SK-N-DZ (cell line): ENCODE measurements at regions not wholly inside any gene's neighbourhood (a gene's known extent, or its start where the extent isn't known, plus 50 kb on each side); places are given as distances from the start of the nearest gene placed in this dataset.
A peak's percentile ranks its signal among the peaks of the same experiment; 100 is the strongest.

Experiments
- DNase-seq: peaks from one replicate; pipeline ENCODE4 v3.0.0-alpha.2; 2015; ENCODE audit warnings: low spot score

GRCh38 chr1:39085174-39085573 is 59.0 kb downstream of the NDUFS5 start:
- no peak for DNase-seq

GRCh38 chr1:39086386-39086785 is 60.2 kb downstream of the NDUFS5 start:
- no peak for DNase-seq

GRCh38 chr1:39086865-39087409 is 60.8 kb downstream of the NDUFS5 start:
- no peak for DNase-seq

- DNase-seq = no peak
Measured at GRCh38 chr1:39087435-39087834, 61.3 kb downstream of the NDUFS5 start.

- DNase-seq = no peak
Measured at GRCh38 chr1:39088658-39089057, 62.5 kb downstream of the NDUFS5 start.

- DNase-seq = no peak
Measured at GRCh38 chr1:39089931-39090521, 63.9 kb downstream of the NDUFS5 start.

- no peak for DNase-seq
Measured at GRCh38 chr1:39090757-39091380, 64.7 kb downstream of the NDUFS5 start.

- peak; percentile 51 for DNase-seq
Measured at GRCh38 chr1:39091845-39092645, 65.9 kb downstream of the NDUFS5 start.

GRCh38 chr1:39094685-39095084 is 68.5 kb downstream of the NDUFS5 start:
- DNase-seq = no peak

- DNase-seq = peak; percentile 92
Measured at GRCh38 chr1:39098546-39099250, 72.5 kb downstream of the NDUFS5 start.

GRCh38 chr1:39102537-39103327 is 76.6 kb downstream of the NDUFS5 start:
- DNase-seq = peak; percentile 69

GRCh38 chr1:39103328-39104157 is 77.4 kb downstream of the NDUFS5 start:
- DNase-seq = no peak

- peak; percentile 41 for DNase-seq
Measured at GRCh38 chr1:39104158-39105060, 78.3 kb downstream of the NDUFS5 start.

- DNase-seq = peak; percentile 31
Measured at GRCh38 chr1:39105061-39105840, 79.1 kb downstream of the NDUFS5 start.

GRCh38 chr1:39105841-39106765 is 80.0 kb downstream of the NDUFS5 start:
- DNase-seq = peak; percentile 42

GRCh38 chr1:39106801-39107327 is 80.7 kb downstream of the NDUFS5 start:
- no peak for DNase-seq
